Left ventricle myocardium inferior (tissue), 1 donor: ENCODE measurements at regions not wholly inside any gene's neighbourhood (a gene's known extent, or its start where the extent isn't known, plus 50 kb on each side); places are given as distances from the start of the nearest gene placed in this dataset.
A peak's percentile ranks its signal among the peaks of the same experiment; 100 is the strongest.

Source experiments
- DNase-seq: peaks from one replicate; pipeline ENCODE4 v3.0.0-alpha.2; 2020
- H3K27ac ChIP-seq: fragments of 200-600 bp; replicated peaks from 2 replicates; pipeline ENCODE4 v1.8.0; 2021
- H3K27me3 ChIP-seq: fragments of 200-600 bp; 2 replicates; pipeline ENCODE4 v1.8.0; 2021; ENCODE audit warnings: low read depth
- H3K36me3 ChIP-seq: fragments of 200-600 bp; 2 replicates; pipeline ENCODE4 v1.8.0; 2021
- H3K4me1 ChIP-seq: fragments of 200-600 bp; 2 replicates; pipeline ENCODE4 v1.8.0; 2021
- H3K4me3 ChIP-seq: fragments of 200-600 bp; 2 replicates; pipeline ENCODE4 v1.8.0; 2021; ENCODE audit warnings: mild to moderate bottlenecking, moderate library complexity
- H3K9me3 ChIP-seq: fragments of 200-600 bp; replicated peaks from 2 replicates; pipeline ENCODE4 v1.8.0; 2021
- intact Hi-C: fragments of 100-400 bp; cut with micrococcal nuclease; formaldehyde crosslinking; loops from one replicate; pipeline ENCODE4 v1.11.0; 2022
- TF ChIP-seq, protein P1 (sequence below): fragments of 200-600 bp; IDR thresholded peaks from 2 replicates; pipeline ENCODE4 v1.8.0; 2021; ENCODE audit warnings: antibody characterized with exemption, mild to moderate bottlenecking, borderline replicate concordance
- donor health status: DM: no; HTN: yes; CAD: no; lungs with severe emphysema.

DNA sequence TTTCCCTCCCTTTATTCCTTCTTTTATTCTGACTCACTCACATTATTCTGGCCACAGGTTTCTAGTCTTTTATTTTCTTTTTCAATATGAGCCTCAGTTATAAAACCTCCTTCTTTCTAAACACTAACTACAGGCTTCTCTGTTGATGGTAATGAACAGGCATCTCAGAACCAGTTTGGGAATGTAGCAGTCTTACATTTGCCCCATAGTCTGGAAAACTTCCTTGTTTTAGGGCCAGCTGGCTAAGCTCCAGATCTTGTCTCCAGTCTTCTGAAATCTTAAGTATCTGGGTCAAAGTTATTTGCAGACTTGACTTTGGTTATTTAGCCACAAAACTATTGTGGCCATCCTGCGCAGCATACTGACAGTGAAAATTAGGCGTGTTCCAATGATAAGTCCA is 97.0 kb upstream of the MAN1A1 start:
- H3K27me3 ChIP-seq, result no peaks in the 10 kb centered on the region

DNA sequence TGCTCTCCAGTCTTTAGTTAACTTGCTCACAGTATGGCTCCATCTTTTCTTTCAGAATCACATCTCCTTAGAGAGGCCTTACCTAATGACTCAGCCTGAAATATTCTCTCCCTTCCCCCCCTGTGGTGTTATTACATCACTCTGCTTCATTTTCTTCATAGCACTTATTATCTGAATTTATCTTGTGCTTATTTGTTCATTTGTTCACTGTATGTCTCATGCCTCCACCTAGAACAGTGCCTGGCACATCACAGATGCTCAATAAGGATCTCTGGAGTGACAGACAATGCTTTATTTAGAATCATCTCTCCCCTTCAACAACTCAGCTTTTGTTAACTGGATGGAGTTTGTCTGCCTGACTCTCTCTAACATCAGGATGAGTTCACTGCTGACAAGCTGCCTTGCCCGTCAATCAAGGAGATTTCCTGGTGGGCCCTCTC is 96.6 kb upstream of the MAN1A1 start:
- intact Hi-C loops, result no loop called here
- Histone ChIP-seq H3K27ac (peak overlapping the region; percentile 31), H3K4me3 (no peak overlapping the region), H3K27me3 (no peaks in the 10 kb centered on the region), H3K4me1 (peaks cover 15% of the 10 kb centered on the region), H3K9me3 (no peaks in the 10 kb centered on the region), H3K36me3 (no peaks in the 10 kb centered on the region)
- DNase-seq, result no peak
- TF ChIP-seq, protein P1, sequence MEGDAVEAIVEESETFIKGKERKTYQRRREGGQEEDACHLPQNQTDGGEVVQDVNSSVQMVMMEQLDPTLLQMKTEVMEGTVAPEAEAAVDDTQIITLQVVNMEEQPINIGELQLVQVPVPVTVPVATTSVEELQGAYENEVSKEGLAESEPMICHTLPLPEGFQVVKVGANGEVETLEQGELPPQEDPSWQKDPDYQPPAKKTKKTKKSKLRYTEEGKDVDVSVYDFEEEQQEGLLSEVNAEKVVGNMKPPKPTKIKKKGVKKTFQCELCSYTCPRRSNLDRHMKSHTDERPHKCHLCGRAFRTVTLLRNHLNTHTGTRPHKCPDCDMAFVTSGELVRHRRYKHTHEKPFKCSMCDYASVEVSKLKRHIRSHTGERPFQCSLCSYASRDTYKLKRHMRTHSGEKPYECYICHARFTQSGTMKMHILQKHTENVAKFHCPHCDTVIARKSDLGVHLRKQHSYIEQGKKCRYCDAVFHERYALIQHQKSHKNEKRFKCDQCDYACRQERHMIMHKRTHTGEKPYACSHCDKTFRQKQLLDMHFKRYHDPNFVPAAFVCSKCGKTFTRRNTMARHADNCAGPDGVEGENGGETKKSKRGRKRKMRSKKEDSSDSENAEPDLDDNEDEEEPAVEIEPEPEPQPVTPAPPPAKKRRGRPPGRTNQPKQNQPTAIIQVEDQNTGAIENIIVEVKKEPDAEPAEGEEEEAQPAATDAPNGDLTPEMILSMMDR, result no peak

More for the DNA sequence above, 97.0 kb upstream of the MAN1A1 start:
- Histone ChIP-seq H3K4me1 (peaks cover 15% of the 10 kb centered on the region), H3K36me3 (no peaks in the 10 kb centered on the region), H3K27ac (peak overlapping the region; percentile 31), H3K4me3 (no peak overlapping the region), H3K9me3 (no peaks in the 10 kb centered on the region)
- intact Hi-C loops, result no loop called here
- TF ChIP-seq, protein P1, result no peak
- DNase-seq, result no peak

DNA sequence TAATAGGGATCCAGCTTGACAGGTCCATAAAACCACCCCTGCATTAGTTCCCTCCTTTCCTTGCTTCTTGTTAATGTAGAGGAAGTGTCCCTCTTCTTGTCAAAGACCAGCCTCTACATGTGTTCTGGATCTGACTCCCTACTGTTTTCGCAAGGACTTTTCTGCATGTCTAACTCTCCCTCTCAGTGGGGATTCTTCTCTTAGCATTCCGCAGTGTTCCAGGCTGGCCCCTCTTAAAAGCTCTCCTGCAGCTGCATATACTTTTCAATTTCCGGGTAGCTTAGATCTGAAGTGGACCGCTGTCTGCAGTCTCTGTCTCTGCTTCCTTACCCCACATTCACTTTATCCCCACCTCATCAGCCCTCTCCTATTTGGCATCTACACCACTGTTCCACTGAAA is 96.1 kb upstream of the MAN1A1 start:
- H3K4me3 ChIP-seq, result no peak overlapping the region
- no peak overlapping the region for H3K27ac ChIP-seq
- no peaks in the 10 kb centered on the region for H3K27me3 ChIP-seq
- H3K36me3 ChIP-seq, result no peaks in the 10 kb centered on the region
- no peaks in the 10 kb centered on the region for H3K9me3 ChIP-seq
- intact Hi-C loops, result no loop called here
- TF ChIP-seq, protein P1, result no peak
- no peak for DNase-seq
- peaks cover 15% of the 10 kb centered on the region for H3K4me1 ChIP-seq

DNA sequence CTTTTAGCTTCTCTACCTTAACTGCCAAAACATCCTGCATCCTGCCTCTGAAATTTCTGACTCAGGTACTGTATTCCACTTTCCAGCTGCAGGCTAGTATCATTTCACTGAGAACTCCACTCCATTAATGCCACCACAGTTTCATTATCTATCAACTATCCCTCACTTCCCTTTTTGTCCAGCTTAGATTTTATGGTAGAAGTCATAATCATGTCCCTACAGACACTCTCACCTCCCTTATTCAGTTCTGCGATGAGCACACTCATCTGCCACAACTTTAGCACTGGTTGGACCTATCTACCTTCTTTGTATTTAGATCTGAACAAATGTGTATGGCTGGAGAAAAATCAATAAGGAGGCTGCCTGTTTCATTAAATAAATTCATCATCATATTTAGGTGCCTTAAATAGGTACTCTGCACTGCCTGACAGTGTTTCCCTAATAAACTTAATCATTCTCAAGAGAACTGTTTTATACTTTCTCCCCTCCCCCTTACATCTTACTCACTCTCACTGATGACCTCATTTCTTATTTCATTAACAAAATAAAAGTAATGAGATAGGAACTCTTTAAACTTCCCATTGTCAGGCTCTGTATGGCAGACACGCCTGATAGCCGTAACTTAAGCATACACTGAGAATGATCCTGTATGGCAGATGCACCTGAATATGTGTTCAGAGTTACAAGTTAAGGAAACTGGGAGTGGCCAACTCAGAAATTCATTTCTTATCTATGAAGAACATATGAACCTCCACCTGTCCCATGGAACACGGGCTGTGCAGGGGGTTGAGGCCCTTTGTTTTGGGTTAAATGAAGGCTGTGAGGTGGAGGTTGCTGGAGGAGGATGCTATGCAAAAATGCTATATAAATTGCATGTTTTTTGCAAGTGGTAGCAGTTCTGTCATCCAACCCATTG is 95.3 kb upstream of the MAN1A1 start:
- Histone ChIP-seq H3K36me3 (no peaks in the 10 kb centered on the region), H3K4me3 (no peak overlapping the region), H3K4me1 (peaks cover 15% of the 10 kb centered on the region), H3K27me3 (no peaks in the 10 kb centered on the region), H3K9me3 (no peaks in the 10 kb centered on the region), H3K27ac (no peak overlapping the region)
- intact Hi-C loops, result no loop called here
- TF ChIP-seq, protein P1, result no peak
- no peak for DNase-seq

DNA sequence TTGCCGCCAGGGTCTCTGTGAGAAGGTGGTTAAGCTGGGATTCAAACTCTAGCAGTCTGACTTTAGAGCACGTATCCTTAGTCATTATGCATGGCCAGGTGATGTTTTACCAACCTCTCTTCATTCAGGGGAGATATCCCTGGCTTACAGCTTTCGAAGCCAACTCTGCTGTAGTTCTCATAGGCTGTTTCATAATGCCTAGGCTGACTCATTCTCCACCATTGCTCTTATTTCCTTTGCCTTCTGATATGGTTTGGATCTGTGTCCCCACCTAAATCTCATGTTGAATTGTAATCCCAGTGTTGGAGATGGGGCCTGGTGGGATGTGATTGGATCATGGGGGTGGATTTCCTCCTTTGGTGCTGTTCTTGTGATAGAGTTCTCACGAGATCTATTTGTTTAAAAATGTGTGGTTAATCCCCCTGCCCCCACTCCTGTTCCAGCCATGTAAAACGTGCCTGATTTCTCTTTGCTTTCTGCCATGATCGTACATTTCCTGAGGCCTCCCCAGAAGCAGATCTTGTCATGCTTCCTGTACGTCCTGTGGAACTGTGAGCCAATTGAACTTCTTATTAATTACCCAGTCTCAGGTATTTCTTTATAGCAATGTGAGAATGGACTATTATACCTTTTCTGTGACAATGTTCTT is 94.6 kb upstream of the MAN1A1 start:
- Histone ChIP-seq H3K36me3 (no peaks in the 10 kb centered on the region), H3K9me3 (no peaks in the 10 kb centered on the region), H3K4me3 (no peak overlapping the region), H3K4me1 (peaks cover 15% of the 10 kb centered on the region), H3K27me3 (no peaks in the 10 kb centered on the region), H3K27ac (no peak overlapping the region)
- TF ChIP-seq, protein P1, result no peak
- intact Hi-C loops, result no loop called here
- DNase-seq, result no peak
